ENCODE measurements at regions not wholly inside any gene's neighbourhood (a gene's known extent, or its start where the extent isn't known, plus 50 kb on each side); places are given as distances from the start of the nearest gene placed in this dataset.

GRCh38 chr9:23551929-23552707 lies 273.9 kb downstream of the ELAVL2 start:
- TF ChIP-seq EP300 (IDR thresholded peaks at IDR 0.05) (no peak), CTCF (IDR thresholded peaks at IDR 0.05) (no peak)

Data from tibial nerve (tissue), 4 donors.